ENCODE measurements at regions not wholly inside any gene's neighbourhood (a gene's known extent, or its start where the extent isn't known, plus 50 kb on each side); places are given as distances from the start of the nearest gene placed in this dataset.
"Not testable (repeated sequence)": the region's sequence is repeated elsewhere in the genome, so short reads cannot be mapped to it uniquely, and the experiment has no call there.

- no peak for DNase-seq
Measured at GRCh38 chrX:5305452-5305851, 923.2 kb downstream of the NLGN4X start.

- no peak for DNase-seq
Measured at GRCh38 chrX:5295004-5295403, 933.7 kb downstream of the NLGN4X start.

- no peak for DNase-seq
Measured at GRCh38 chrX:5290635-5291034, 938.0 kb downstream of the NLGN4X start.

- not testable (repeated sequence) for DNase-seq
Measured at GRCh38 chrX:5289949-5290348, 938.7 kb downstream of the NLGN4X start.

GRCh38 chrX:5278908-5279307 lies 949.8 kb downstream of the NLGN4X start:
- DNase-seq = no peak

- no peak for DNase-seq
Measured at GRCh38 chrX:5265324-5265850, 963.3 kb downstream of the NLGN4X start.

- no peak for DNase-seq
Measured at GRCh38 chrX:5250106-5250505, 978.6 kb downstream of the NLGN4X start.

- no peak for DNase-seq
Measured at GRCh38 chrX:5242091-5242790, 986.4 kb downstream of the NLGN4X start.

GRCh38 chrX:5236749-5237148 lies 991.9 kb downstream of the NLGN4X start:
- DNase-seq = no peak

- peak in 1 of 56 donors; percentile 0 for DNase-seq
Measured at GRCh38 chrX:5236096-5236495, 992.6 kb downstream of the NLGN4X start.

GRCh38 chrX:5233830-5234229 lies 994.8 kb downstream of the NLGN4X start:
- DNase-seq = no peak

GRCh38 chrX:5220421-5220820 lies 1008.2 kb downstream of the NLGN4X start:
- DNase-seq = no peak

GRCh38 chrX:5194806-5195205 lies 1033.9 kb downstream of the NLGN4X start:
- no peak for DNase-seq

GRCh38 chrX:5180135-5180741 lies 1048.4 kb downstream of the NLGN4X start:
- DNase-seq = no peak

GRCh38 chrX:5176766-5177165 lies 1051.9 kb downstream of the NLGN4X start:
- no peak for DNase-seq

GRCh38 chrX:5163663-5164062 lies 1065.0 kb downstream of the NLGN4X start:
- DNase-seq = no peak

- DNase-seq = no peak
Measured at GRCh38 chrX:5155301-5155700, 1073.4 kb downstream of the NLGN4X start.

- DNase-seq = no peak
Measured at GRCh38 chrX:5145957-5146356, 1082.7 kb downstream of the NLGN4X start.

- DNase-seq = no peak
Measured at GRCh38 chrX:5142644-5143043, 1086.0 kb downstream of the NLGN4X start.

- DNase-seq = no peak
Measured at GRCh38 chrX:5122181-5122678, 1106.4 kb downstream of the NLGN4X start.

GRCh38 chrX:5117816-5118215 lies 1110.9 kb downstream of the NLGN4X start:
- no peak for DNase-seq

GRCh38 chrX:5113128-5113527 lies 1115.5 kb downstream of the NLGN4X start:
- DNase-seq = no peak

- DNase-seq = no peak
Measured at GRCh38 chrX:5100004-5100403, 1128.7 kb downstream of the NLGN4X start.
